T-helper 9 cell (primary cell): ENCODE measurements at regions not wholly inside any gene's neighbourhood (a gene's known extent, or its start where the extent isn't known, plus 50 kb on each side); places are given as distances from the start of the nearest gene placed in this dataset.

Experiments used
- DNase-seq: peaks from one replicate; pipeline ENCODE4 v3.0.0-alpha.2; 2020

DNA sequence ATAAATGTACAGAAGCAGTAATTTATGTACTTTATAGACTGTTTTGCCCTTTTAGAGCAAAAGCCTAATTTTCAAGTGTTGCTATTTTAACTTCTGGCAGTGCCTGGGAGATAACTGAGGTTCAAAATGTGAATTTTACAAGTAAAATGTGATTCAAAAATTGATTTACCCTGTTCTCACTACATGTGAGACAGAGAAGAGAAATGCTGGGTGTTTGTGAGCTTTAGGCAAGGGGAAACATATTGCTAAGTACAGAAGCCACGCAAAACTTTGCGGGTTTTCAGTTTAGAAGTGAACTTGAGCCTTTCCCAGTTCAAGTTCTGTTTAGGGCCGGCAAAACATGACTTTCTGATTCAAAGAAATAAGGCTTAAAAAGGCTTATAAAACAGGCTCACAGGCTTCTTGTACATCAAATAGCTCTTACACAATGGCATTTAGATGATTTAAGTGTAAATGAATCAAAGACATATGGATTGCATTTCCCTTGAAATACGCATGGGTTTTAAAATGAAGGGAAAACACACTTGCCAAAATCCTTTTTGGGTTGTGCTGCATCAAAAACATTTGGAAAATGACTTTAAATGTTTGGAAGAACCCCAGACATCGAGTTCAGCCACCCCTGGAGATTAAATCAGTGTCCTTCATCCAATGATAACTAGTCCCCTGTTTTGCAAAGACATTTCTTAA lies 370.8 kb upstream of the MEF2C start:
- no peak for DNase-seq

DNA sequence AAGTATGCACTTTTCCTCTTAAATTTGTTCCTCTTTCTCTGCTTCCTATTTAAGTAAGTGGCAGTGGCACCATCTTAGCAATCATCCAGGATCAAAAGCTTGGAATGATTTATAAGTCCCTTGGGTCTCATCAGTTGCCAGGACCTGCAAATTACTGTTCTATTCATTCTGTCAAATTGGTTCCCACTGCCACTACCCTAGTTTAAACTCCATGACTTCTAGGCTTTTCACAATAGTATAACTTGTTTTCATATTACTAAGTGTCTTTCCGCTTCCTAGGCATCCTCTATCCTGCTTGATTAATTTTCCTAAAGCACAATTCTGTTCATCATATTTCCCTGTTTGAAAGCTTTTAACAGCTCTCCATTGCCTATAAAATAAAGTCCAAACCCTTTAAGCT lies 363.9 kb upstream of the MEF2C start:
- no peak for DNase-seq

DNA sequence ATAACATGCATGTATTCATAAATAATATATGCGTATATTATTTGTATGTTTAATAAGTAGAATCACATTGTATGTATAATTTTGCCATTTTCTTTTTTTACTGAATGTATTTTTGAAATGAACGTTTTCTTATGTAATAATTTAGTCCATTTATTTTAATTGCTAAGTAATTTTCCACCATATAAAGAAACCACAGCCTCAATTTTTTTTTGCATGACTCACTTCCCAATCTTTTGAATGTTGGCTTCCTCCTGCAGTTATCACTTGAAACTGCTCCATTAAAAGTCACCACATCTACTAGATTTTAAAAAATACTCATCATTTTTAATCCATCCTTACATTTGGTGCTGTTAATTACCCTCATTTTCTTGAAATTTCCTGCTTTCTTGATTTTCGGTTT lies 363.3 kb upstream of the MEF2C start:
- no peak for DNase-seq

- DNase-seq: no peak
These were observed 360.6 kb upstream of the MEF2C start for GRCh38 chr5:89243611-89244010.

- no peak for DNase-seq
These were observed 358.2 kb upstream of the MEF2C start for GRCh38 chr5:89241186-89241585.

DNA sequence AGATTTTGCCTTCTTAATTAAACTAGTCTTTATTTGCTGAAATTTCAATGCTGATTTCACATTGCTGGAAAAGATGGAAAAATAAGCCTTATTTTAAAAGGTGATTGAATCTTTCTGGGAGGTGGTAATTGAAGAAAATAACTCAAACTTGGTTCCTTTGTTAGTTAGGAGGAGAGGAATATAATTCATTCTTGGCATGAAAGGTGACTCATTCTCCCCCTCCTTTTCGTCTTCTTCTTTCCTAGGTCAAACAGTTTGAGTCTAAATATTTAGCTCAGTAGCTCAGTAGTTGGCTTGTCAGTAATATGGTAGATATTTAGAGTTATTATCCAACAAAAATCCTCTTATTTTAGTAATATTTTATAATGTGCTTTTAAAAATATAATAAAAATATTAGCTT lies 353.9 kb upstream of the MEF2C start:
- DNase-seq: no peak

GRCh38 chr5:89233462-89233861 lies 350.5 kb upstream of the MEF2C start:
- no peak for DNase-seq

DNA sequence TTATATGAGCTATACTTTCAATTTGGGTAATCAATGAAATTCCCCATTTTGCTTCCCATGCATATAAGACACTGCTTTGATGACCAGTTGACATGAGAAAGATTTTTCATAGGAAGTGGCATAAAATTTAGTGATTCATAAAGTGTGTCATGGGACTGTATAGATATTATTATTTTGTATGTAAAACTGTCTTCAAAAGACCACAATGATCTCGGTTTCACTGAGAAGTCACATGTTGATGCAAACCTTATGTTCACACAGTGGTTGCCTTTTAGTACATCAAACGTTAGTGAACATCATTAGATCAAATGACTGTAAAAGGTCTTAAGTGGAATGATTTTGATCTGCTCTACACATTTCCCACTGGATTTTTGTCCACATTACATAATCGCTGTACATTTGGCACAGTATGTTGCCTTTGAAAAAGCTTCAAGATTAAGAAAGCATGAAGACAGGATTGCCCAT lies 349.2 kb upstream of the MEF2C start:
- no peak for DNase-seq

DNA sequence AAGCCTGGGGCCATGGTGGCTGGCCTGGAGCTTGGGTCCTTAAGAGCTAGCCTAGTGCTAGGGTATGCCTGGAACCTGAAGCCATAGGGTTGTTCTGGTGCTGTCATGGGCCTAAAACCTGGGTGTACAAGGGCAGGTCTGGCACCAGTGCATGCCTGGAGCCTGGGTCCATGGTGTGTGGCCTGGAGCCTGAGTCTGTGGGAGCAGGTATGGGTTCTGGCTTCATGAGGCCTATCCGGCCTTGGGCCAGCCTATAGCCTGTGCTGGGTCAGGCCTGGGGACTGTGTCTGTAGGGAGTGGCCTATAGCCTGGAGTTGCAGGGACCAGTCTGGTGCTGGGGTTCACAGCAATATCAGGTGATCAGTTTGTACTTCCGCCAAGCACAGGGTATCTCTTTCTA lies 347.2 kb upstream of the MEF2C start:
- no peak for DNase-seq

GRCh38 chr5:89229331-89230070 lies 346.5 kb upstream of the MEF2C start:
- DNase-seq: no peak

GRCh38 chr5:89228355-89228754 lies 345.4 kb upstream of the MEF2C start:
- no peak for DNase-seq

DNA sequence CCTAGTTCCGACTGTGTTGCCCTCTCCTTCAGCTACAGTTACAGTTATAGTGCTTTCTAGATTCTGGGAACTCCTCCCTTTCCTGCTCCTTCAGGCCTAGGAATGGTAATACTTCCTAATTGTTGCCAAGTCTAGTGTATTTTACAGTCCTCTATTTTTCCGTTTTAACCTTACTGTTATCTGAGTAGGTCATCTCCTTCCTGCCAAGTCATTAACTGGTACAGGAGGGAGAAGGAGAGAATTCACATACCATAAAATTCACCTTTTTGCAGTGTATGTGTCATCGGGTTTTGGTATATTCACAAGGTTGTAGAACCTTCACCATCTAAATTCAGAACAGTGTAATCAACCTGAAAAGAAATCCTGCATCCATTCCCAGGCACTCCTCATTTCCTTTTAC lies 335.4 kb upstream of the MEF2C start:
- no peak for DNase-seq

DNA sequence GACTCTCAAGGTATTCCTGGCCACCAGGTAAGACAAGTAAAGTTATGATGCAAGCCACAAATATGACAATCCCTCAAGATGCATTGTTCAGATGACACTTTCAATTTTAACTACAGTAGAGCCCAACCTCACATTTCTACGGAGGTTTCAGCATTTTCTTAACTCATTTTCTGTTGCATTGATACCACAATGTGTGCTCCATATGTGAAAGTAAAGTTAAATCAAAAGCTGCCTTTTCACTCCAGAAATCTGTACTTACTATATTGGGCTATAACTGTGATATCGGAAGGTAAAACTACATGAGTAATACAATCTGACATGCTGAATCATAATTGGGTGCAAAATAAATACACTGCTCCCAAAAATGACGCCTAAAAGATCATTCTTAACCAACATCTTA lies 333.6 kb upstream of the MEF2C start:
- DNase-seq: no peak

- DNase-seq: no peak
These were observed 330.6 kb upstream of the MEF2C start for GRCh38 chr5:89213573-89213972.

- no peak for DNase-seq
These were observed 328.9 kb upstream of the MEF2C start for GRCh38 chr5:89211836-89212235.

- DNase-seq: no peak
These were observed 325.8 kb upstream of the MEF2C start for GRCh38 chr5:89208811-89209210.

DNA sequence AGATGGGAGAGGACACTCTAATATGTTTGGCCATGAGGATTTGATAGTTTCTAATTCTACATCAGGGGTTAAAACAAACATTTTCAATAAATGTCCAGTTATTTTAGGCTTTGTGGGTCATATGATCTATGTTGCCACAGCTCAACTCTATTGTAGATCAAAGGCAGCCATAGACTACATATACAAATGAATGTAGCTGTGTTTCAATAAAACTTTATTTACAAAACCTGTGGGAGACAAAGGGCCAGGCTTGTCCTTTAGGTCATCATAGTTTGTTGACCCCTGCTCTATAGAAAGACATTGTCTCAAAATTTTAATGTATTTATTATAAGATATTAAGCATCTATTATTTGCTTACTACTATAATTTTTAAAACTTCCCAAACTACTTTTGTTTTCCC lies 325.4 kb upstream of the MEF2C start:
- no peak for DNase-seq

DNA sequence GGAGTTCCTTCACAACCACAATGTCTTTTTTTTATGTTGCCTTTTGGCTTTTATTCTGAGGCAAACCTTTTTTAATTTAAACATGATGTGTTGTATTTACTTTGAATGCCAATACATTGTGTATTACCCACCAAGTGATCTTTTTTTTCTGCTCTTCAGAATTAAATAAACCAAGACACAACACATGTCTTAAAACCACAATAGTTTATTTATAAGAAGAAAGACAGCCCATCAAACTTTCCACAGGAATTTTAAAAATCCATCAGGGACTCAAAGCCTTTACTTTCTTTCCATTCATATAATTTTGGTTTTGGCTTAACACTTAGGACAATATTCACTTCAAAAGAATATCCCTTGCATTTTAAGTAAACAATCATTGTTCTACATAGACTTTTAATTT lies 321.8 kb upstream of the MEF2C start:
- no peak for DNase-seq

GRCh38 chr5:89203611-89204010 lies 320.6 kb upstream of the MEF2C start:
- no peak for DNase-seq

GRCh38 chr5:89200899-89201298 lies 317.9 kb upstream of the MEF2C start:
- DNase-seq: no peak

DNA sequence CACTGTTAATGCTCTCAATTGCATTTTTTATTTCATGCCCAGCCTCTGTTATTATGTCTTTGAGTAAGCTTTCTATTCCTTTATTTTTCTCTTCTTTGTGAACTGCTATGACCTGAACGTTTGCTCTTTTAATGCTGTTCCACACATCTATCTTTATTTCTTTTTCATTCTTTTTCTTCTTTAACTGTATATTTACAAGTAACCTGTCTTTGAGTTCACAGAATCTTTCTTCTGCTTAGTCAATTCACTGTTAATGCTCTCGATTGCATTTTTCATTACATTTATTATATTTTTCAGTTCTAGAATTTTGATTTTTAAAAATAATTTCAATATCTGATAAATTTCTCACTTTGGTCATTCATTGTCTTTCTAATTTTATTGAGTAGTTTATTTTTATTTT lies 316.3 kb upstream of the MEF2C start:
- no peak for DNase-seq

DNA sequence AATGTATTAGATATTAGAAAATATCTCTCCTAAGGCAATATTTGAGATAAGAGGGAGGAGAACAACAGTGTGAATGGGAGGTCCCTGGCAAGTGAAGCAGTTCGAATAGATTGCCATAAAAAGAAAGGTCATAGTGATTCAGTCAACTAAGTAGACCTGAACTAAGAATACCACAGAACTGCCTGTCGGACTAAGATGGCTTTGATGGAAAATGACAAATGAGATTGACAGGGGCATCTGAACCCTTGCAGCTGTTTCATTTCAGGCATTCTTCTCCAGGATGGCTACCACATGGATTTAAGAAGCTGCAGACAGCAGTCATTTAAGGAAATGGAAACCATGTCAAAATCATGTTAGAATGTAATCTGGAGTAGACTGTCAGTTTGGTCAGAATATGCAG lies 308.4 kb upstream of the MEF2C start:
- no peak for DNase-seq

- DNase-seq: no peak
These were observed 307.7 kb upstream of the MEF2C start for GRCh38 chr5:89190515-89191265.

DNA sequence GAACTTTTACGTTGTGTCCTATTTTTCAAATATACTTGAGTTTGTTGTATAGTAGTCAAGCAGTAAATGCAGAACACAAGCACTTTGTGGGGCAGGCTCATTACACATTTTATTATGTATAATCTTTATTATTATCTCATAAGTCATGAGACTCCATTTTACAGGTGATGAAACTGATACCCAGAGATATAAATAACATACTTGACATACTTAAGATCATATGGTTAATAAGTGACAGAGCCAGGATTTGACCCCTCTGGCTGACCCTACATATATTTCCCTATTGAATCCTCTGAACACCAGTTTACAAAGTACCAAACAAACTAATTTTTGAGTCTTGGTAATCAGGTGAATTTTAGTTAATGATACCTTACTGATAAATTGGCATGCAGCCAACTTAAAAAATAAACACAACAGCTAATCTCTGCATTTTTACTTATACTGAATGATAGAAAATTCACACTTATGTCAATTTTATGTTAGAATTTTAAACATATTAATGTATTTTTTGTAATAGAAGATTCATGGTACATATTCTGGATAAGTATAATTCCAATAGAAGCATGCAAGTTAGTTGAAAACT lies 305.0 kb upstream of the MEF2C start:
- DNase-seq: no peak
